ENCODE measurements at regions not wholly inside any gene's neighbourhood (a gene's known extent, or its start where the extent isn't known, plus 50 kb on each side); places are given as distances from the start of the nearest gene placed in this dataset.
"Not testable (repeated sequence)": the region's sequence is repeated elsewhere in the genome, so short reads cannot be mapped to it uniquely, and the experiment has no call there.

GRCh38 chr16:88136211-88136713 lies 185.0 kb downstream of the BANP start:
- H3K4me3 ChIP-seq (ENCODE audit: low read depth, low read length), result not testable (repeated sequence)

GRCh38 chr16:88136939-88137338 lies 185.7 kb downstream of the BANP start:
- not testable (repeated sequence) for H3K4me3 ChIP-seq (ENCODE audit: low read depth, low read length)

GRCh38 chr16:88139141-88139540 lies 187.9 kb downstream of the BANP start:
- H3K4me3 ChIP-seq (ENCODE audit: low read depth, low read length), result not testable (repeated sequence)

- not testable (repeated sequence) for H3K4me3 ChIP-seq (ENCODE audit: low read depth, low read length)
Measured at GRCh38 chr16:88140195-88140594, 189.0 kb downstream of the BANP start.

- H3K4me3 ChIP-seq (ENCODE audit: low read depth, low read length), result no peak overlapping the region
- TF ChIP-seq CTCF (IDR thresholded peaks at IDR 0.05; ENCODE audit: borderline replicate concordance, insufficient read depth, low read depth, low read length), result no peak
Measured at GRCh38 chr16:88141580-88141979, 190.3 kb downstream of the BANP start.

- not testable (repeated sequence) for H3K4me3 ChIP-seq (ENCODE audit: low read depth, low read length)
Measured at GRCh38 chr16:88142056-88142935, 191.1 kb downstream of the BANP start.

GRCh38 chr16:88143122-88144027 lies 192.1 kb downstream of the BANP start:
- not testable (repeated sequence) for H3K4me3 ChIP-seq (ENCODE audit: low read depth, low read length)

- H3K4me3 ChIP-seq (ENCODE audit: low read depth, low read length), result no peak overlapping the region
- TF ChIP-seq CTCF (IDR thresholded peaks at IDR 0.05; ENCODE audit: borderline replicate concordance, insufficient read depth, low read depth, low read length), result no peak
Measured at GRCh38 chr16:88144028-88144511, 192.8 kb downstream of the BANP start.

- H3K4me3 ChIP-seq (ENCODE audit: low read depth, low read length), result not testable (repeated sequence)
Measured at GRCh38 chr16:88145376-88145775, 194.1 kb downstream of the BANP start.

- H3K4me3 ChIP-seq (ENCODE audit: low read depth, low read length), result not testable (repeated sequence)
Measured at GRCh38 chr16:88145824-88146405, 194.7 kb downstream of the BANP start.

- H3K4me3 ChIP-seq (ENCODE audit: low read depth, low read length), result not testable (repeated sequence)
Measured at GRCh38 chr16:88148078-88148477, 196.8 kb downstream of the BANP start.

GRCh38 chr16:88148682-88149081 lies 197.4 kb downstream of the BANP start:
- H3K4me3 ChIP-seq (ENCODE audit: low read depth, low read length), result not testable (repeated sequence)

- not testable (repeated sequence) for H3K4me3 ChIP-seq (ENCODE audit: low read depth, low read length)
Measured at GRCh38 chr16:88149158-88149603, 197.9 kb downstream of the BANP start.

GRCh38 chr16:88149663-88150062 lies 198.4 kb downstream of the BANP start:
- not testable (repeated sequence) for H3K4me3 ChIP-seq (ENCODE audit: low read depth, low read length)

GRCh38 chr16:88150456-88151128 lies 199.4 kb downstream of the BANP start:
- H3K4me3 ChIP-seq (ENCODE audit: low read depth, low read length), result not testable (repeated sequence)

- not testable (repeated sequence) for H3K4me3 ChIP-seq (ENCODE audit: low read depth, low read length)
Measured at GRCh38 chr16:88151129-88151499, 199.9 kb downstream of the BANP start.

Measured in GM12875 (cell line).